Right lung (tissue), 2 donors: ENCODE measurements at regions not wholly inside any gene's neighbourhood (a gene's known extent, or its start where the extent isn't known, plus 50 kb on each side); places are given as distances from the start of the nearest gene placed in this dataset.
"Not testable (repeated sequence)": the region's sequence is repeated elsewhere in the genome, so short reads cannot be mapped to it uniquely, and the experiment has no call there.

ENCODE experiments used
- DNase-seq, 2 donors: peaks; one replicate each; pipeline ENCODE4 v3.0.0-alpha.2; 2013

- no peak for DNase-seq
These were observed 640.2 kb upstream of the CAMK1G start for GRCh38 chr1:208943291-208943690.

GRCh38 chr1:208944981-208945451, 638.5 kb upstream of the CAMK1G start:
- DNase-seq: no peak

- DNase-seq: no peak
These were observed 633.3 kb upstream of the CAMK1G start for GRCh38 chr1:208950206-208950605.

- peak; percentile 16 to 34 for DNase-seq
These were observed 632.4 kb upstream of the CAMK1G start for GRCh38 chr1:208951026-208951525.

GRCh38 chr1:208951908-208952307, 631.6 kb upstream of the CAMK1G start:
- peak in 1 of 2 donors; percentile 23 for DNase-seq

GRCh38 chr1:208962867-208963266, 620.6 kb upstream of the CAMK1G start:
- DNase-seq: no peak

- no peak for DNase-seq
These were observed 618.2 kb upstream of the CAMK1G start for GRCh38 chr1:208965351-208965750.

GRCh38 chr1:208967334-208967733, 616.2 kb upstream of the CAMK1G start:
- DNase-seq: no peak

GRCh38 chr1:208974717-208975116, 608.8 kb upstream of the CAMK1G start:
- DNase-seq: no peak

- DNase-seq: no peak
These were observed 608.1 kb upstream of the CAMK1G start for GRCh38 chr1:208975456-208975855.

- no peak for DNase-seq
These were observed 606.5 kb upstream of the CAMK1G start for GRCh38 chr1:208977012-208977411.

GRCh38 chr1:208977638-208978256, 605.8 kb upstream of the CAMK1G start:
- no peak for DNase-seq

- no peak for DNase-seq
These were observed 603.7 kb upstream of the CAMK1G start for GRCh38 chr1:208979776-208980175.

GRCh38 chr1:208980605-208981004, 602.9 kb upstream of the CAMK1G start:
- no peak for DNase-seq

- no peak for DNase-seq
These were observed 598.3 kb upstream of the CAMK1G start for GRCh38 chr1:208985231-208985630.

- peak; percentile 35 to 42 for DNase-seq
These were observed 594.7 kb upstream of the CAMK1G start for GRCh38 chr1:208988811-208989222.

GRCh38 chr1:208990456-208990855, 593.1 kb upstream of the CAMK1G start:
- DNase-seq: no peak

- not testable (repeated sequence) for DNase-seq
These were observed 586.5 kb upstream of the CAMK1G start for GRCh38 chr1:208997053-208997452.

- DNase-seq: peak in 1 of 2 donors; percentile 3
These were observed 585.7 kb upstream of the CAMK1G start for GRCh38 chr1:208997726-208998312.

GRCh38 chr1:209008586-209008985, 574.9 kb upstream of the CAMK1G start:
- DNase-seq: no peak

- DNase-seq: no peak
These were observed 572.9 kb upstream of the CAMK1G start for GRCh38 chr1:209010475-209011230.

- DNase-seq: no peak
These were observed 570.9 kb upstream of the CAMK1G start for GRCh38 chr1:209012443-209013196.
